Fibroblast of lung (primary cell): ENCODE measurements at regions not wholly inside any gene's neighbourhood (a gene's known extent, or its start where the extent isn't known, plus 50 kb on each side); places are given as distances from the start of the nearest gene placed in this dataset.

Experiments used
- DNase-seq, 2 donors: peaks; one replicate each; pipeline versions ENCODE4 v3.0.0 to v3.0.0-alpha.2; 2010; ENCODE audit warnings: low read depth in 2 of 2
- H2AFZ ChIP-seq: 2 replicates; pipeline ENCODE4 v1.5.1; 2012; ENCODE audit warnings: low read length, control low read depth, inconsistent platforms
- H3K27ac ChIP-seq: 2 replicates; pipeline ENCODE4 v1.5.1; 2011; ENCODE audit warnings: low read length, control low read depth; ENCODE audit not compliant: insufficient read depth
- H3K27me3 ChIP-seq: 2 replicates; pipeline ENCODE4 v1.5.1; 2011; ENCODE audit warnings: mild to moderate bottlenecking, low read length; ENCODE audit not compliant: control insufficient read depth, insufficient read depth
- H3K36me3 ChIP-seq: 2 replicates; pipeline ENCODE4 v1.5.1; 2011; ENCODE audit warnings: low read length; ENCODE audit not compliant: control insufficient read depth, insufficient read depth
- H3K4me1 ChIP-seq: 2 replicates; pipeline ENCODE4 v1.5.1; 2011; ENCODE audit warnings: low read length; ENCODE audit not compliant: control insufficient read depth, insufficient read depth; ENCODE audit errors: extremely low read depth
- H3K4me2 ChIP-seq: 2 replicates; pipeline ENCODE4 v1.5.1; 2011; ENCODE audit warnings: low read length, control low read depth; ENCODE audit not compliant: insufficient read depth; ENCODE audit errors: extremely low read depth
- H3K4me3 ChIP-seq, 4 experiments: fragments of 200-600 bp in 1 of 4; sonication (generic) in 1 of 4; replicated peaks in 1 of 4; 2 replicates each; pipeline ENCODE4 v1.5.1; 2011 to 2016; ENCODE audit warnings: low read length in 4 of 4, low read depth in 3 of 4, mild to moderate bottlenecking in 3 of 4, control low read depth in 2 of 4, inconsistent platforms in 1 of 4, mixed read lengths in 1 of 4; ENCODE audit not compliant: insufficient read depth in 1 of 4; ENCODE audit errors: control extremely low read depth in 1 of 4
- H3K79me2 ChIP-seq: 2 replicates; pipeline ENCODE4 v1.5.1; 2012; ENCODE audit warnings: mild to moderate bottlenecking, low read length, inconsistent platforms; ENCODE audit not compliant: control insufficient read depth, insufficient read depth
- H3K9ac ChIP-seq: 2 replicates; pipeline ENCODE4 v1.5.1; 2011; ENCODE audit warnings: mild to moderate bottlenecking, low read length, control low read depth; ENCODE audit not compliant: insufficient read depth
- H3K9me3 ChIP-seq: 2 replicates; pipeline ENCODE4 v1.5.1; 2012; ENCODE audit warnings: low read depth, low read length; ENCODE audit not compliant: control insufficient read depth, insufficient read depth
- H4K20me1 ChIP-seq: 2 replicates; pipeline ENCODE4 v1.5.1; 2011; ENCODE audit warnings: low read length; ENCODE audit not compliant: control insufficient read depth, insufficient read depth; ENCODE audit errors: extremely low read depth
- EZH2 ChIP-seq: IDR thresholded peaks from 2 replicates; pipeline ENCODE4 v1.5.1; 2012; ENCODE audit warnings: low read length, control low read depth, mild to moderate bottlenecking; ENCODE audit errors: missing control alignments
- TF ChIP-seq, protein P1 (sequence below), 2 donors: IDR thresholded peaks in 1 of 2; conservative IDR thresholded peaks in 1 of 2; 1 replicate in 1 of 2; 2 replicates in 1 of 2; pipeline ENCODE4 v1.5.1; 2011 to 2012; ENCODE audit warnings: low read length in 2 of 2, control low read depth in 1 of 2, inconsistent platforms in 1 of 2, low read depth in 1 of 2, mild to moderate bottlenecking in 1 of 2

DNA sequence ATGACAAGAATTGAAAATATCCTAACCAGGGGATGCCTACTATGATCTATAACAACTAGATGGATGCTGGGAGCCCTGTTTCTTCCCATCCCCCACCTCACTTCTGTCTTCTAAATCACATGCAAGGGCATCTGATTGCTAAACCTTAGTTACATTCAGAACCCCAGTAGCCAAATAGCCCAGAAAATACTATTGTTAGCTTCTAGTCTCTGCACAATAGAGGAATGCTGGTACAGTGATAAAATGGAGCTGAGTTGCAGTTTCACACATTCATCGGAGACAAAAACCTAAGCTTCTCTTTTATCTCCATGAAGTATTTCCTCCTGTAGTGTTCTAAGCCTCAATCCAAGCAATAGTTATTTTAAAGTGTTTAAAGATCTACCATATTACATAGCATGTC is 942.9 kb downstream of the RPS29 start:
- Histone ChIP-seq H3K4me2 (no peak overlapping the region), H3K4me3 (no peak overlapping the region), H3K36me3 (no peaks in the 10 kb centered on the region), H4K20me1 (no peaks in the 10 kb centered on the region), H3K4me1 (no peaks in the 10 kb centered on the region), H3K27me3 (no peaks in the 10 kb centered on the region), H3K27ac (no peak overlapping the region), H3K9me3 (no peaks in the 10 kb centered on the region), H3K79me2 (no peaks in the 10 kb centered on the region), H3K9ac (no peak overlapping the region), H2AFZ (no peak overlapping the region)
- DNase-seq = no peak
- TF ChIP-seq, protein P1, sequence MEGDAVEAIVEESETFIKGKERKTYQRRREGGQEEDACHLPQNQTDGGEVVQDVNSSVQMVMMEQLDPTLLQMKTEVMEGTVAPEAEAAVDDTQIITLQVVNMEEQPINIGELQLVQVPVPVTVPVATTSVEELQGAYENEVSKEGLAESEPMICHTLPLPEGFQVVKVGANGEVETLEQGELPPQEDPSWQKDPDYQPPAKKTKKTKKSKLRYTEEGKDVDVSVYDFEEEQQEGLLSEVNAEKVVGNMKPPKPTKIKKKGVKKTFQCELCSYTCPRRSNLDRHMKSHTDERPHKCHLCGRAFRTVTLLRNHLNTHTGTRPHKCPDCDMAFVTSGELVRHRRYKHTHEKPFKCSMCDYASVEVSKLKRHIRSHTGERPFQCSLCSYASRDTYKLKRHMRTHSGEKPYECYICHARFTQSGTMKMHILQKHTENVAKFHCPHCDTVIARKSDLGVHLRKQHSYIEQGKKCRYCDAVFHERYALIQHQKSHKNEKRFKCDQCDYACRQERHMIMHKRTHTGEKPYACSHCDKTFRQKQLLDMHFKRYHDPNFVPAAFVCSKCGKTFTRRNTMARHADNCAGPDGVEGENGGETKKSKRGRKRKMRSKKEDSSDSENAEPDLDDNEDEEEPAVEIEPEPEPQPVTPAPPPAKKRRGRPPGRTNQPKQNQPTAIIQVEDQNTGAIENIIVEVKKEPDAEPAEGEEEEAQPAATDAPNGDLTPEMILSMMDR (conservative IDR thresholded peaks at IDR 0.05 in 1 of 2, IDR thresholded peaks at IDR 0.05 in 1 of 2; ENCODE audit: low read depth in 1 of 2, low read length in 2 of 2) = no peak
- TF ChIP-seq EZH2 = no peak

DNA sequence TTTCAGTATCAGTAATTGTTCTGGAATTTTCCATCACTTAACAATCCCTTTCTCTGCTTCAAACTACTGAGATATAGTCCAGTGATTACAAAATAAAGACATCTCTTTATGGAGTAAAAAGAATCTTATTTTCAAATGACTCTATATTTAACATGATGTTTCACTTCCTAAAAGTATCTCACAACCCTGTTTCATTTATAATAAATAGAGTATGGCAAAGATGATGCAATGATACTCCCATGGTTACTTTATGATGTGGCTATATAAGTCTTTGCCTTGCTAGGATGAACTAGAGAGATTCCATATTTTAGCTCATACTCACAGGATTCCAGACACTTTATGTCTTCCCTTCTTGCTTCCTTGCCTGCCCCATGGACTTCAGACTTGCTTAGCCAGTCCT is 953.5 kb upstream of the MDGA2 start:
- no peak overlapping the region for H3K4me3 ChIP-seq
- no peak overlapping the region for H3K27ac ChIP-seq
- H3K4me2 ChIP-seq = no peak overlapping the region
- H3K27me3 ChIP-seq = no peaks in the 10 kb centered on the region
- H3K79me2 ChIP-seq = no peaks in the 10 kb centered on the region
- no peak overlapping the region for H2AFZ ChIP-seq
- H3K9me3 ChIP-seq = no peaks in the 10 kb centered on the region
- no peak overlapping the region for H3K9ac ChIP-seq
- DNase-seq = no peak
- H4K20me1 ChIP-seq = no peaks in the 10 kb centered on the region
- H3K36me3 ChIP-seq = no peaks in the 10 kb centered on the region
- TF ChIP-seq, protein P1 (conservative IDR thresholded peaks at IDR 0.05 in 1 of 2, IDR thresholded peaks at IDR 0.05 in 1 of 2; ENCODE audit: low read depth in 1 of 2, low read length in 2 of 2) = no peak
- no peak for TF ChIP-seq EZH2
- H3K4me1 ChIP-seq = no peaks in the 10 kb centered on the region

DNA sequence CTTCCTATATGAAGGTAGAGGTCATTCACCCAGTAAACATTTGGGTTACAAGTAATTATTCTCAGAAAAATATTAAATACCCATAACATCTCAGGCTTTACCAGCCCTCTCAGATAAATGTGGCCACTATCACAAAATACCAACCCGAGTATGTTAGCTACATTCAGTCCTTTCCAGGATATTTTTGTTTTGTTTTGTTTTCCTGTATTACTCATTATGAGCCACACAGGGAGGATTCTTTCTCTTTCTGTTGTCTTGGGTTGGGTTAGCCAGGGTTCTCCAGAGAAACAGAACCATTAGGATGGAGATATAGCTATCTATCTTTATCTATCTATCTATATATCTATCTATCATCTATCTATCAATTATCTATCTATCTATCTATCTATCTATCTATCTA is 947.6 kb upstream of the MDGA2 start:
- H3K79me2 ChIP-seq = no peaks in the 10 kb centered on the region
- no peak for DNase-seq
- TF ChIP-seq, protein P1 (conservative IDR thresholded peaks at IDR 0.05 in 1 of 2, IDR thresholded peaks at IDR 0.05 in 1 of 2; ENCODE audit: low read depth in 1 of 2, low read length in 2 of 2) = no peak
- no peak for TF ChIP-seq EZH2
- no peak overlapping the region for H3K9ac ChIP-seq
- H3K4me3 ChIP-seq = no peak overlapping the region
- no peaks in the 10 kb centered on the region for H3K27me3 ChIP-seq
- H2AFZ ChIP-seq = no peak overlapping the region
- no peaks in the 10 kb centered on the region for H3K36me3 ChIP-seq
- no peaks in the 10 kb centered on the region for H4K20me1 ChIP-seq
- no peak overlapping the region for H3K4me2 ChIP-seq
- H3K4me1 ChIP-seq = no peaks in the 10 kb centered on the region
- no peaks in the 10 kb centered on the region for H3K9me3 ChIP-seq
- H3K27ac ChIP-seq = no peak overlapping the region
